Esophagus muscularis mucosa (tissue), 3 donors: ENCODE measurements at regions not wholly inside any gene's neighbourhood (a gene's known extent, or its start where the extent isn't known, plus 50 kb on each side); places are given as distances from the start of the nearest gene placed in this dataset.
"Not testable (repeated sequence)": the region's sequence is repeated elsewhere in the genome, so short reads cannot be mapped to it uniquely, and the experiment has no call there.

Experiments used
- CTCF ChIP-seq, 3 experiments: fragments of 200-600 bp in 2 of 3; fragments of 450-650 bp in 1 of 3; sonication (generic) in 2 of 3; IDR thresholded peaks; one replicate each; pipeline ENCODE4 v1.5.1; 2017 to 2019; ENCODE audit warnings: antibody characterized with exemption in 3 of 3, mild to moderate bottlenecking in 2 of 3, moderate library complexity in 1 of 3
- POLR2A ChIP-seq: fragments of 450-650 bp; IDR thresholded peaks from one replicate; pipeline ENCODE4 v1.6.1; 2017; ENCODE audit warnings: antibody characterized with exemption, moderate library complexity, mild to moderate bottlenecking, low read depth

GRCh38 chr5:100080703-100081102, 454.5 kb upstream of the FAM174A start:
- not testable (repeated sequence) for TF ChIP-seq CTCF (IDR thresholded peaks at IDR 0.05); POLR2A
